D721Med (cell line): ENCODE measurements at regions not wholly inside any gene's neighbourhood (a gene's known extent, or its start where the extent isn't known, plus 50 kb on each side); places are given as distances from the start of the nearest gene placed in this dataset.

Experiments used
- DNase-seq: peaks from one replicate; pipeline ENCODE4 v3.0.0; 2011; ENCODE audit warnings: low spot score; ENCODE audit not compliant: insufficient read length
- FAIRE-seq: peaks from 2 replicates; lab custom pipeline; 2011; peaks lifted over from hg19 to GRCh38; lab: Jason Lieb, UNC
- CTCF ChIP-seq: IDR thresholded peaks from 2 replicates; pipeline ENCODE4 v1.5.1; 2012; ENCODE audit warnings: mild to moderate bottlenecking, control low read depth; ENCODE audit not compliant: insufficient read depth; ENCODE audit errors: missing control alignments

DNA sequence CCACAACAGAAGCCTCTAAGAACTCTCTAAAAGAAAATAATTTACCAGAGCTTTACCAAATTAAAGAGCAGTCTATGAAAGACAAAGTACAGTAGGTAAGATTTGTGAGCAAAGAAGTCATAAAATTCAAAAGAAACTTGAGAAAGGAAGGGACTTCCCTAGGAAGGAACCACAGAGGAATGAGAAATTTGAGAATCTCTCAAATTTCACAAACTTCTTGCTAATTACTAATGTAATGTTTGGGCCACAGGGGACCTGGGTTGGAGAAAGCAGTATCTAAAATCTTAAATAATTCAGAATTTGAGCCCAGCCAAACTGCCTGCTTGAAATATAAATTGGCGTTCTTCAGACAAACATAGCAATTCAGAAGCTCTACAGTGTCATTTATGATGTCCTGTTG, 225.0 kb upstream of the PRR16 start:
- DNase-seq (no peak), FAIRE-seq (no peak)
- TF ChIP-seq CTCF = no peak

GRCh38 chr5:120240706-120241105, 223.4 kb upstream of the PRR16 start:
- FAIRE-seq = no peak
- TF ChIP-seq CTCF = no peak
- no peak for DNase-seq

DNA sequence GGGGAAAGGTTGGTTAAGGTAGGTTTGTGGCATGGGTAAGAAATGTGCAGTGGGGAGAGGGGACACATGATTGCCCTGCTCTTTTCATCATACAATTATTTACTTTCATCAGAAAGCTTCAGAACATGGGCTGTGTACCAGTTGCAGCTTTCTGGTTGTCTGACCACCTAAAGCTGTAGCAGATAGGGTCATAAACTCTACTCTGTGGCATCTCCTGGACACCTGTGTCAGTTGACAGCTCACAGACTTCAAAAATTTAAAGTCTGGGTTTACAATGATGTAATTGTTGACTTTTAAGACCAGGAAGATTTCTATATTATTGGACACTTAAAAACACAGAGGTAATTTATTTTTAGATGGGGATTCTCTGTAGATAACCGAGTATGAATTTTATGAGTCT, 222.7 kb upstream of the PRR16 start:
- FAIRE-seq = no peak
- no peak for DNase-seq
- TF ChIP-seq CTCF = no peak

- FAIRE-seq = no peak
- no peak for DNase-seq
- no peak for TF ChIP-seq CTCF
Observed at GRCh38 chr5:120251898-120252297, 212.2 kb upstream of the PRR16 start.

GRCh38 chr5:120252839-120253238, 211.3 kb upstream of the PRR16 start:
- TF ChIP-seq CTCF = no peak
- DNase-seq = no peak
- no peak for FAIRE-seq

DNA sequence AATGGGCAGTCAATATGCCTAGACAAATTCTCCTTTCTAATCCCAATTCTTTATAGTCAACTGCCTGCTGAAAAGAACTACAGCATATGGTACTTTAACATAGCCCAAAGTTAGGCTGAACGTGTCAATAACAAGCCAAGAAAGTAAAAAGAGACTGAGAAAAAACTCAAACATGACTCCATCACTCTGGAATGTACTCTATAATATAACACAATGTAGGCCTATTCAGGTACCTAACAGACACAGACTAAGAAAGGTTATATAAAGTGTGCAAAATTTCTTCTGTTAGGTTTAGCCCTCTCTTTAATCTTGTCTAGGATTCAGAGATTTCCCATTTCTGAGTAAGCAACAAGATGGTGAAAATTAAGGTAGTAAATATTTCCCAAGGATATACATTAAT, 209.7 kb upstream of the PRR16 start:
- DNase-seq = no peak
- TF ChIP-seq CTCF = no peak
- peak; percentile 83 for FAIRE-seq

- FAIRE-seq = no peak
- no peak for DNase-seq
- TF ChIP-seq CTCF = no peak
Observed at GRCh38 chr5:120255214-120255613, 208.9 kb upstream of the PRR16 start.
